ENCODE measurements at regions not wholly inside any gene's neighbourhood (a gene's known extent, or its start where the extent isn't known, plus 50 kb on each side); places are given as distances from the start of the nearest gene placed in this dataset.

DNA sequence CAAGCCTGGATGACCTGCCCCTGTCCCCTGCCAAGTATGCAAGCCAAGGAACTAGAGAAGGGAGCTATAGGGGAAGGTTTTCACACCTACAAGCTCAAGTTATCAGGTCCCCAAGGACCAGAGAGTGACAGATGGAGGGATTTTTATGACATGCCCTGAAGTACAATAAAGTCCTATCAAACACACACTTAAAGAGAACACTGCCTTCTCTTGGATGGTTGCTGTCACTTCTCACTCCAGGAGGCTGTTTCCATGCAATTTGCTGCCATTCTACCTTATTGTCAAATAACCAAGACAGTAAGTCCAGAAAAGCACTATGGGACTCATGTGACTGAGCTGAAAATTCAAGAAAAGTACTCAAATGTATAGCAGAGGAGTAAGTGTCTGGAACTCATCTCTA, 76.6 kb upstream of the DDX18 start:
- TF ChIP-seq CTCF (IDR thresholded peaks at IDR 0.05; ENCODE audit: borderline replicate concordance, control extremely low read depth, extremely low read depth, insufficient read depth, missing control alignments) = no peak
- DNase-seq (ENCODE audit: low spot score) = no peak
- in situ Hi-C loops (cut with MboI; ENCODE audit: low sequenced_read_pairs, unreplicated experiment) = no loop called here

DNA sequence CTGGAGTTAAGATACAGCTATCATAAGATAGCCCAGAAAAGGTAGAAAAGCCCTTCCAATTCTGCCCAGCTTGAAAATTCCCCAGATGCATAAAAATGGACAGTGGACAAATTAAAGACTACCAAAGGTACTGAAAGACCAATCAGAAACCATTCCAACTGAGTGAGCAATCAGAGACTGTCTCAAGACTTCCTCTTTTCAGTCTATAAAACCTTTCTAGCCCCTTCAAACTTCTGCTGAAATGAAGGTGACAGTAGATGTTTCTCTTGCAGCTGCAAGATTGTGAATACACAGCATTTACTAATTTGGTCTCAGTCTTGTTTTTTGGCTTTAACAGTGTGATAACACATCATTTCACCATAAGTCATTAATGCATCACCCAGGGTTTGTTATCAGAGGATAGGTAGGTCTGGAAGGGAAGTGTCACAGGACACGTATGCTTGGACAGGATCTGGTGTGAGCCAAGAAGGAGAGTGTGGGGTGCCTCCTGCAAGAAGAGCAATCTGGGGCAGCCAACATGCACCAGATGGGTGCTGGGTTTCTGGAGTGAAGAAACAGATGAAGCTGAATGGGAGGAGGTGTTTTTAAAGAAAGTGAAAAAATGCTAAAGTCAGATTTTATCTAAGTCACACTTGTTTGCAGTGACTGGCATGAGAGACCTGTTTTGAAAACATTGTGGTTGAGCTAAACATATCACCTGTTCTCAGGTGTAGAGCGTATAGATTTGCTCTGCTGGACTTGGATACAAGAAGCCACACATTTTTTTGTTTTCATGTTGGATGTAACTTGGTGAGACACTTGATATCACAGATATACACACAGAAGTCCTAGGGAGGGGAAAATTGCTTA, 75.3 kb upstream of the DDX18 start:
- in situ Hi-C loops (cut with MboI; ENCODE audit: low sequenced_read_pairs, unreplicated experiment) = no loop called here
- no peak for TF ChIP-seq CTCF (IDR thresholded peaks at IDR 0.05; ENCODE audit: borderline replicate concordance, control extremely low read depth, extremely low read depth, insufficient read depth, missing control alignments)
- DNase-seq (ENCODE audit: low spot score) = no peak

- no peak for TF ChIP-seq CTCF (IDR thresholded peaks at IDR 0.05; ENCODE audit: borderline replicate concordance, control extremely low read depth, extremely low read depth, insufficient read depth, missing control alignments)
- in situ Hi-C loops (cut with MboI; ENCODE audit: low sequenced_read_pairs, unreplicated experiment) = no loop called here
- no peak for DNase-seq (ENCODE audit: low spot score)
These were observed 69.0 kb upstream of the DDX18 start for GRCh38 chr2:117745537-117745936.

- DNase-seq (ENCODE audit: low spot score) = no peak
- in situ Hi-C loops (cut with MboI; ENCODE audit: low sequenced_read_pairs, unreplicated experiment) = no loop called here
- TF ChIP-seq CTCF (IDR thresholded peaks at IDR 0.05; ENCODE audit: borderline replicate concordance, control extremely low read depth, extremely low read depth, insufficient read depth, missing control alignments) = no peak
These were observed 58.7 kb upstream of the DDX18 start for GRCh38 chr2:117755768-117756167.

DNA sequence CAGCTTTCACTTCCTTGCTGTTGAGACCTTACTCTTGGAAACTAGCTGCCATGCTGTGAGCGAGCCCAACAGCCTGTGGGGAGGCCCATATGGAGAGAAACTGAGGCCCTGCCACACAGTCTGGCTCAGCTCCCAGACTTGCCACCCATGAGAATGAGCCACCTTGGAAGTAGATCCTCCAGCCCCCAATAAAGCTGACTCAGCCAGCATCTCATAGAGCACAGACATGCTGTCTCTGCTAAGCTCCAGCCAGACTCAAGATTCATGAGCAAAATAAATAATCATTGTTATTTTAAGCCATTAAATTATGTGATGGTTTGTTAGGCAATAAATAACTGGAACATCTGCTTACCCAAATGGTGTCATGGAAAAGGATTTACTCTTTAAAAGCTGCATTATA, 53.6 kb upstream of the DDX18 start:
- TF ChIP-seq CTCF (IDR thresholded peaks at IDR 0.05; ENCODE audit: borderline replicate concordance, control extremely low read depth, extremely low read depth, insufficient read depth, missing control alignments) = no peak
- in situ Hi-C loops (cut with MboI; ENCODE audit: low sequenced_read_pairs, unreplicated experiment) = no loop called here
- no peak for DNase-seq (ENCODE audit: low spot score)

GRCh38 chr2:117762454-117762853, 52.0 kb upstream of the DDX18 start:
- no peak for TF ChIP-seq CTCF (IDR thresholded peaks at IDR 0.05; ENCODE audit: borderline replicate concordance, control extremely low read depth, extremely low read depth, insufficient read depth, missing control alignments)
- in situ Hi-C loops (cut with MboI; ENCODE audit: low sequenced_read_pairs, unreplicated experiment) = no loop called here

More at GRCh38 chr2:117762454-117762853, 52.0 kb upstream of the DDX18 start:
- DNase-seq (ENCODE audit: low spot score) = no peak

All from GM13976 (cell line).